ENCODE measurements at regions not wholly inside any gene's neighbourhood (a gene's known extent, or its start where the extent isn't known, plus 50 kb on each side); places are given as distances from the start of the nearest gene placed in this dataset.

GRCh38 chr2:84202166-84202565 lies 256.9 kb downstream of the SUCLG1 start:
- H3K9ac ChIP-seq (ENCODE audit: insufficient read depth in 1 of 2, low read length in 2 of 2) = no peak overlapping the region
- no peak overlapping the region for H3K27ac ChIP-seq (ENCODE audit: low read depth in 1 of 2, low read length in 1 of 2)
- DNase-seq (no peak), ATAC-seq (ENCODE audit: insufficient read depth, low FRiP score) (no peak)
- H3K4me3 ChIP-seq = no peak overlapping the region
- no peak for TF ChIP-seq CTCF (IDR thresholded peaks at IDR 0.05; ENCODE audit: control extremely low read depth, extremely low read depth)
- no peaks in the 10 kb centered on the region for H3K27me3 ChIP-seq (ENCODE audit: control insufficient read depth in 3 of 3, insufficient read depth in 3 of 3, low read length in 2 of 3)
- no peaks in the 10 kb centered on the region for H3K9me3 ChIP-seq (ENCODE audit: control insufficient read depth in 4 of 4, insufficient read depth in 3 of 4, low read length in 3 of 4)
- H3K4me1 ChIP-seq (ENCODE audit: control insufficient read depth in 5 of 5, insufficient read depth in 5 of 5, low read length in 5 of 5) = no peaks in the 10 kb centered on the region
- WGBS, 2 donors = 86 to 87% methylated on average over 4 of the region's 4 CpGs
- no peaks in the 10 kb centered on the region for H3K36me3 ChIP-seq (ENCODE audit: control insufficient read depth in 4 of 4, insufficient read depth in 4 of 4, low read length in 4 of 4)

- Histone ChIP-seq H3K27me3 (ENCODE audit: control insufficient read depth in 3 of 3, insufficient read depth in 3 of 3, low read length in 2 of 3) (no peaks in the 10 kb centered on the region), H3K9ac (ENCODE audit: insufficient read depth in 1 of 2, low read length in 2 of 2) (no peak overlapping the region), H3K36me3 (ENCODE audit: control insufficient read depth in 4 of 4, insufficient read depth in 4 of 4, low read length in 4 of 4) (no peaks in the 10 kb centered on the region), H3K9me3 (ENCODE audit: control insufficient read depth in 4 of 4, insufficient read depth in 3 of 4, low read length in 3 of 4) (no peaks in the 10 kb centered on the region), H3K4me3 (no peak overlapping the region), H3K27ac (ENCODE audit: low read depth in 1 of 2, low read length in 1 of 2) (no peak overlapping the region), H3K4me1 (ENCODE audit: control insufficient read depth in 5 of 5, insufficient read depth in 5 of 5, low read length in 5 of 5) (no peaks in the 10 kb centered on the region)
- DNase-seq = no peak
- ATAC-seq (ENCODE audit: insufficient read depth, low FRiP score) = no peak
- WGBS, 2 donors = 58 to 59% methylated on average over 5 of the region's 5 CpGs
- TF ChIP-seq CTCF (IDR thresholded peaks at IDR 0.05; ENCODE audit: control extremely low read depth, extremely low read depth) = no peak
These were observed 257.9 kb downstream of the SUCLG1 start for GRCh38 chr2:84201158-84201557.

GRCh38 chr2:84197901-84198300 lies 261.2 kb downstream of the SUCLG1 start:
- TF ChIP-seq CTCF (IDR thresholded peaks at IDR 0.05; ENCODE audit: control extremely low read depth, extremely low read depth) = no peak
- ATAC-seq (ENCODE audit: insufficient read depth, low FRiP score) = no peak
- WGBS, 2 donors = 94 to 95% methylated on average over 1 of the region's 1 CpG
- H3K9me3 ChIP-seq (ENCODE audit: control insufficient read depth in 4 of 4, insufficient read depth in 3 of 4, low read length in 3 of 4) = no peaks in the 10 kb centered on the region
- no peak for DNase-seq
- no peak overlapping the region for H3K27ac ChIP-seq (ENCODE audit: low read depth in 1 of 2, low read length in 1 of 2)
- peaks cover 0 to 8% (median 0%) of the 10 kb centered on the region in 5 donors for H3K4me1 ChIP-seq (ENCODE audit: control insufficient read depth in 5 of 5, insufficient read depth in 5 of 5, low read length in 5 of 5)
- no peak overlapping the region for H3K4me3 ChIP-seq
- H3K27me3 ChIP-seq (ENCODE audit: control insufficient read depth in 3 of 3, insufficient read depth in 3 of 3, low read length in 2 of 3) = no peaks in the 10 kb centered on the region
- no peaks in the 10 kb centered on the region for H3K36me3 ChIP-seq (ENCODE audit: control insufficient read depth in 4 of 4, insufficient read depth in 4 of 4, low read length in 4 of 4)
- no peak overlapping the region for H3K9ac ChIP-seq (ENCODE audit: insufficient read depth in 1 of 2, low read length in 2 of 2)

- Histone ChIP-seq H3K27me3 (ENCODE audit: control insufficient read depth in 3 of 3, insufficient read depth in 3 of 3, low read length in 2 of 3) (no peaks in the 10 kb centered on the region), H3K9ac (ENCODE audit: insufficient read depth in 1 of 2, low read length in 2 of 2) (no peak overlapping the region), H3K27ac (ENCODE audit: low read depth in 1 of 2, low read length in 1 of 2) (no peak overlapping the region), H3K36me3 (ENCODE audit: control insufficient read depth in 4 of 4, insufficient read depth in 4 of 4, low read length in 4 of 4) (no peaks in the 10 kb centered on the region), H3K4me1 (ENCODE audit: control insufficient read depth in 5 of 5, insufficient read depth in 5 of 5, low read length in 5 of 5) (peaks cover 0 to 8% (median 0%) of the 10 kb centered on the region in 5 donors), H3K4me3 (no peak overlapping the region), H3K9me3 (ENCODE audit: control insufficient read depth in 4 of 4, insufficient read depth in 3 of 4, low read length in 3 of 4) (no peaks in the 10 kb centered on the region)
- DNase-seq (peak; percentile 17 to 54 (median 36)), ATAC-seq (ENCODE audit: insufficient read depth, low FRiP score) (no peak)
- no peak for TF ChIP-seq CTCF (IDR thresholded peaks at IDR 0.05; ENCODE audit: control extremely low read depth, extremely low read depth)
- WGBS, 2 donors = 45 to 75% methylated on average over 3 of the region's 3 CpGs
These were observed 264.0 kb downstream of the SUCLG1 start for GRCh38 chr2:84194949-84195644.
